ENCODE measurements at regions not wholly inside any gene's neighbourhood (a gene's known extent, or its start where the extent isn't known, plus 50 kb on each side); places are given as distances from the start of the nearest gene placed in this dataset.
A peak's percentile ranks its signal among the peaks of the same experiment; 100 is the strongest.

DNA sequence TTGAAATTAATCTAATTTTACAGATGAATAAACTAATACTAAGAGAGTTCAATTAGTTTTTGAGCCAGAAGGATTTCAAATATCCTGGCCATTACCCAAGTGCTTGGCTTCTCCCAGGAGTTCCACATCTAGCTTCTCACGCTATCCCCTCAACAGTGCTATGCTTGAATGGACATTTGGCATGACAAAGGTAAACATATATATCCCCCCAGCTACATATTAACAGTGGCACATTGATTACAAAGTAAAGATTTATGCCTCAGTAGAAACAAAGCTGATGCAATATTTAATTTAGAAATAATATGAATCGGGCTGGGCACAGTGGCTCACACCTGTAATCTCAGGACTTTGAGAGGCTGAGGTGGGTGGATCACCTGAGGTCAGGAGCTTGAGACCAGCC lies 434.6 kb upstream of the PRMT6 start:
- Histone ChIP-seq H3K4me2 (ENCODE audit: low read length) (no peak overlapping the region), H2AFZ (ENCODE audit: low read depth, low read length) (no peak overlapping the region), H4K20me1 (ENCODE audit: insufficient read depth, low read length) (no peaks in the 10 kb centered on the region), H3K27ac (ENCODE audit: low read length) (no peak overlapping the region), H3K9me3 (ENCODE audit: insufficient read depth, low read length) (no peaks in the 10 kb centered on the region), H3K4me3 (ENCODE audit: low read length) (no peak overlapping the region), H3K79me2 (ENCODE audit: low read length) (no peaks in the 10 kb centered on the region), H3K36me3 (replicated peaks; ENCODE audit: low read depth, low read length) (no peaks in the 10 kb centered on the region), H3K4me1 (ENCODE audit: low read length) (no peaks in the 10 kb centered on the region), H3K9ac (ENCODE audit: low read length) (no peak overlapping the region), H3K27me3 (ENCODE audit: low read depth, low read length) (no peaks in the 10 kb centered on the region)
- TF ChIP-seq CTCF (IDR thresholded peaks at IDR 0.05; ENCODE audit: low read depth, low read length) (no peak), EZH2phosphoT487 (IDR thresholded peaks at IDR 0.05; ENCODE audit: low read depth) (no peak)

GRCh38 chr1:106637566-106637965 lies 418.9 kb upstream of the PRMT6 start:
- H3K79me2 ChIP-seq (ENCODE audit: low read length), result no peaks in the 10 kb centered on the region
- peak overlapping the region; percentile 79 for H3K27ac ChIP-seq (ENCODE audit: low read length)
- no peaks in the 10 kb centered on the region for H3K27me3 ChIP-seq (ENCODE audit: low read depth, low read length)
- H3K4me3 ChIP-seq (ENCODE audit: low read length), result peak overlapping the region; percentile 45
- TF ChIP-seq CTCF (IDR thresholded peaks at IDR 0.05; ENCODE audit: low read depth, low read length), result no peak
- TF ChIP-seq EZH2phosphoT487 (IDR thresholded peaks at IDR 0.05; ENCODE audit: low read depth), result no peak
- H4K20me1 ChIP-seq (ENCODE audit: insufficient read depth, low read length), result no peaks in the 10 kb centered on the region
- H3K4me1 ChIP-seq (ENCODE audit: low read length), result peaks cover 39% of the 10 kb centered on the region
- peak overlapping the region; percentile 73 for H3K4me2 ChIP-seq (ENCODE audit: low read length)
- H3K9ac ChIP-seq (ENCODE audit: low read length), result peak overlapping the region; percentile 55
- peaks cover 9% of the 10 kb centered on the region; the same call in 1 of the 2 replicates for H3K9me3 ChIP-seq (ENCODE audit: insufficient read depth, low read length)
- no peak overlapping the region for H2AFZ ChIP-seq (ENCODE audit: low read depth, low read length)
- H3K36me3 ChIP-seq (replicated peaks; ENCODE audit: low read depth, low read length), result peaks cover 9% of the 10 kb centered on the region

GRCh38 chr1:106646261-106646784 lies 410.2 kb upstream of the PRMT6 start:
- H3K4me3 ChIP-seq (ENCODE audit: low read length), result no peak overlapping the region
- H3K4me1 ChIP-seq (ENCODE audit: low read length), result peaks cover 19% of the 10 kb centered on the region
- no peak overlapping the region for H3K27ac ChIP-seq (ENCODE audit: low read length)
- H3K9ac ChIP-seq (ENCODE audit: low read length), result no peak overlapping the region
- no peaks in the 10 kb centered on the region for H3K79me2 ChIP-seq (ENCODE audit: low read length)
- no peak overlapping the region for H3K4me2 ChIP-seq (ENCODE audit: low read length)
- no peaks in the 10 kb centered on the region for H4K20me1 ChIP-seq (ENCODE audit: insufficient read depth, low read length)
- TF ChIP-seq CTCF (IDR thresholded peaks at IDR 0.05; ENCODE audit: low read depth, low read length) (no peak), EZH2phosphoT487 (IDR thresholded peaks at IDR 0.05; ENCODE audit: low read depth) (no peak)
- H3K27me3 ChIP-seq (ENCODE audit: low read depth, low read length), result no peaks in the 10 kb centered on the region
- peaks cover 7% of the 10 kb centered on the region for H3K36me3 ChIP-seq (replicated peaks; ENCODE audit: low read depth, low read length)
- H2AFZ ChIP-seq (ENCODE audit: low read depth, low read length), result no peak overlapping the region
- H3K9me3 ChIP-seq (ENCODE audit: insufficient read depth, low read length), result no peaks in the 10 kb centered on the region

DNA sequence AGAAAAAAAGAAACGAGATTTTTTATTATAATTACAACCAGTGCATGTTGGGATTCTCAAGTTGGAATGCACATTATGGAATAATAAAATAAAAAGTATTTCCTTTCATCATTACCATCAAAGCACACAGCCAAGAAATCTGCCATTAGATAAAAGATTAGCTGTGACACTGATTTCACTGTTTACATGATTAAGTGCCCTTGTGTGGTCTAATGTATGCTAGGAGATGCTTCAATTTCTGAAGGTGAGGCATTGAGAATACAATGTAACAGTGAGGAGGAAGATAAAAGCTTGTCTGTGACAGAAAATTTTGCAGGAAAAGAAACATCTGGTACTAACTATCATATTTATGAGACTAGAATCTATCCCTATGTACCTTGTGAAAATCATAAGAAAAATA lies 409.7 kb upstream of the PRMT6 start:
- no peak for TF ChIP-seq EZH2phosphoT487 (IDR thresholded peaks at IDR 0.05; ENCODE audit: low read depth)
- no peak for TF ChIP-seq CTCF (IDR thresholded peaks at IDR 0.05; ENCODE audit: low read depth, low read length)
- Histone ChIP-seq H3K79me2 (ENCODE audit: low read length) (no peaks in the 10 kb centered on the region), H3K9me3 (ENCODE audit: insufficient read depth, low read length) (no peaks in the 10 kb centered on the region), H4K20me1 (ENCODE audit: insufficient read depth, low read length) (no peaks in the 10 kb centered on the region), H2AFZ (ENCODE audit: low read depth, low read length) (no peak overlapping the region), H3K9ac (ENCODE audit: low read length) (no peak overlapping the region), H3K4me2 (ENCODE audit: low read length) (no peak overlapping the region), H3K4me3 (ENCODE audit: low read length) (no peak overlapping the region), H3K27ac (ENCODE audit: low read length) (no peak overlapping the region), H3K4me1 (ENCODE audit: low read length) (peaks cover 24% of the 10 kb centered on the region), H3K27me3 (ENCODE audit: low read depth, low read length) (no peaks in the 10 kb centered on the region), H3K36me3 (replicated peaks; ENCODE audit: low read depth, low read length) (peaks cover 7% of the 10 kb centered on the region)

Data from OCI-LY3 (cell line).